SK-N-MC (cell line): ENCODE measurements at regions not wholly inside any gene's neighbourhood (a gene's known extent, or its start where the extent isn't known, plus 50 kb on each side); places are given as distances from the start of the nearest gene placed in this dataset.

Experiments
- DNase-seq: peaks from one replicate; pipeline ENCODE4 v3.0.0-alpha.2; 2011; ENCODE audit warnings: low read depth, low spot score
- H3K27ac ChIP-seq: fragments of 200-600 bp; sonication (generic); 2 replicates; pipeline ENCODE4 v1.5.1; 2016; ENCODE audit warnings: mixed run types
- H3K36me3 ChIP-seq: fragments of 200-600 bp; sonication (generic); 2 replicates; pipeline ENCODE4 v1.6.1; 2017; ENCODE audit warnings: antibody characterized with exemption, low read length, mixed read lengths; ENCODE audit not compliant: insufficient read depth
- H3K4me3 ChIP-seq: fragments of 200-600 bp; sonication (generic); 2 replicates; pipeline ENCODE4 v1.5.1; 2016
- H3K9ac ChIP-seq: fragments of 200-600 bp; sonication (generic); 2 replicates; pipeline ENCODE4 v1.8.0; 2017; ENCODE audit warnings: mixed run types, mixed read lengths; ENCODE audit not compliant: insufficient read length
- H3K9me3 ChIP-seq: fragments of 200-600 bp; sonication (generic); 2 replicates; pipeline ENCODE4 v1.6.1; 2017; ENCODE audit warnings: low read depth, mild to moderate bottlenecking, antibody characterized with exemption, low read length, moderate library complexity, mixed read lengths
- EZH2 ChIP-seq: fragments of 200-600 bp; sonication (generic); IDR thresholded peaks from one replicate; pipeline ENCODE4 v1.6.1; 2017; ENCODE audit warnings: antibody characterized with exemption
- FOXP2 ChIP-seq: optimal IDR thresholded peaks from 2 replicates; pipeline ENCODE3; 2011; ENCODE audit warnings: mild to moderate bottlenecking, moderate library complexity; ENCODE audit not compliant: insufficient read depth; ENCODE audit errors: extremely low read length, control extremely low read depth
- POLR2AphosphoS5 ChIP-seq: IDR thresholded peaks from 2 replicates; pipeline ENCODE4 v1.6.1; 2012; ENCODE audit warnings: mild to moderate bottlenecking, low read depth, low read length, borderline replicate concordance

- TF ChIP-seq EZH2 (no peak), FOXP2 (no peak), POLR2AphosphoS5 (no peak)
- DNase-seq = peak; percentile 48
- Histone ChIP-seq H3K36me3 (no peaks in the 10 kb centered on the region), H3K9ac (no peak overlapping the region), H3K9me3 (no peaks in the 10 kb centered on the region), H3K4me3 (peak overlapping the region; percentile 54), H3K27ac (peak overlapping the region; percentile 34; the same call in 1 of the 2 replicates)
These were observed 307.1 kb upstream of the DPH6 start for GRCh38 chr15:35852818-35853624.

- Histone ChIP-seq H3K9ac (no peak overlapping the region), H3K9me3 (no peaks in the 10 kb centered on the region), H3K4me3 (no peak overlapping the region), H3K36me3 (no peaks in the 10 kb centered on the region), H3K27ac (no peak overlapping the region)
- no peak for DNase-seq
- TF ChIP-seq FOXP2 (no peak), EZH2 (no peak), POLR2AphosphoS5 (no peak)
These were observed 308.4 kb upstream of the DPH6 start for GRCh38 chr15:35854316-35854715.

- Histone ChIP-seq H3K27ac (no peak overlapping the region), H3K4me3 (no peak overlapping the region), H3K9me3 (no peaks in the 10 kb centered on the region), H3K36me3 (no peaks in the 10 kb centered on the region), H3K9ac (no peak overlapping the region)
- TF ChIP-seq POLR2AphosphoS5 (no peak), EZH2 (no peak), FOXP2 (no peak)
- no peak for DNase-seq
These were observed 311.7 kb upstream of the DPH6 start for GRCh38 chr15:35857567-35858226.

GRCh38 chr15:35858707-35859106, 312.7 kb upstream of the DPH6 start:
- Histone ChIP-seq H3K27ac (no peak overlapping the region), H3K36me3 (no peaks in the 10 kb centered on the region), H3K9me3 (no peaks in the 10 kb centered on the region), H3K9ac (no peak overlapping the region), H3K4me3 (no peak overlapping the region)
- DNase-seq = no peak
- TF ChIP-seq EZH2 (no peak), POLR2AphosphoS5 (no peak), FOXP2 (no peak)

GRCh38 chr15:35863655-35864054, 317.7 kb upstream of the DPH6 start:
- no peak overlapping the region for H3K9ac ChIP-seq
- H3K36me3 ChIP-seq = no peaks in the 10 kb centered on the region
- TF ChIP-seq POLR2AphosphoS5 (no peak), FOXP2 (no peak), EZH2 (no peak)
- no peak overlapping the region for H3K27ac ChIP-seq
- no peaks in the 10 kb centered on the region for H3K9me3 ChIP-seq
- H3K4me3 ChIP-seq = no peak overlapping the region
- DNase-seq = no peak

GRCh38 chr15:35867356-35867755, 321.4 kb upstream of the DPH6 start:
- no peak overlapping the region for H3K9ac ChIP-seq
- no peak overlapping the region for H3K4me3 ChIP-seq
- H3K36me3 ChIP-seq = no peaks in the 10 kb centered on the region
- no peak for DNase-seq
- TF ChIP-seq POLR2AphosphoS5 (no peak), EZH2 (no peak)
- no peak overlapping the region for H3K27ac ChIP-seq
- H3K9me3 ChIP-seq = no peaks in the 10 kb centered on the region

GRCh38 chr15:35871282-35871681, 325.3 kb upstream of the DPH6 start:
- no peak for DNase-seq
- TF ChIP-seq POLR2AphosphoS5 = no peak
- no peak for TF ChIP-seq FOXP2
- H3K9me3 ChIP-seq = no peaks in the 10 kb centered on the region
- no peak overlapping the region for H3K27ac ChIP-seq
- H3K36me3 ChIP-seq = no peaks in the 10 kb centered on the region
- no peak overlapping the region for H3K9ac ChIP-seq
- H3K4me3 ChIP-seq = no peak overlapping the region

GRCh38 chr15:35871812-35872211, 325.8 kb upstream of the DPH6 start:
- TF ChIP-seq EZH2 (no peak), POLR2AphosphoS5 (no peak), FOXP2 (no peak)
- no peak for DNase-seq
- H3K27ac ChIP-seq = no peak overlapping the region

More at GRCh38 chr15:35871812-35872211, 325.8 kb upstream of the DPH6 start:
- Histone ChIP-seq H3K4me3 (no peak overlapping the region), H3K9ac (no peak overlapping the region), H3K9me3 (no peaks in the 10 kb centered on the region), H3K36me3 (no peaks in the 10 kb centered on the region)
